Neural cell (in vitro differentiated cells): ENCODE measurements at regions not wholly inside any gene's neighbourhood (a gene's known extent, or its start where the extent isn't known, plus 50 kb on each side); places are given as distances from the start of the nearest gene placed in this dataset.
"Not testable (repeated sequence)": the region's sequence is repeated elsewhere in the genome, so short reads cannot be mapped to it uniquely, and the experiment has no call there.

Source experiments
- H2AFZ ChIP-seq: fragments of 200-600, 300-800 bp; sonication (generic), shearing (Covaris generic); 2 replicates; pipeline ENCODE4 v1.6.0; 2014; ENCODE audit warnings: low read depth, mild to moderate bottlenecking, antibody characterized with exemption, low read length, moderate library complexity
- H3F3A ChIP-seq: fragments of 200-600 bp; shearing (Covaris generic); 2 replicates; pipeline ENCODE4 v1.6.1; 2016; ENCODE audit warnings: mild to moderate bottlenecking, moderate library complexity, mixed read lengths, antibody characterized with exemption, low read length; ENCODE audit not compliant: insufficient read depth, poor library complexity, severe bottlenecking
- H3K27ac ChIP-seq: fragments of 200-600, 300-800 bp; sonication (generic), shearing (Covaris generic); 2 replicates; pipeline ENCODE4 v1.5.1; 2014; ENCODE audit warnings: mild to moderate bottlenecking, low read length, moderate library complexity
- H3K27me3 ChIP-seq: fragments of 300-800, 200-600 bp; sonication (generic), shearing (Covaris generic); 2 replicates; pipeline ENCODE4 v1.6.0; 2014; ENCODE audit warnings: mild to moderate bottlenecking, low read depth, low read length, moderate library complexity; ENCODE audit not compliant: insufficient read depth
- H3K36me3 ChIP-seq: fragments of 300-800, 200-600 bp; sonication (generic), shearing (Covaris generic); 2 replicates; pipeline ENCODE4 v1.5.1; 2014; ENCODE audit warnings: mild to moderate bottlenecking, antibody characterized with exemption, low read length, moderate library complexity; ENCODE audit not compliant: insufficient read depth
- H3K4me2 ChIP-seq: fragments of 300-800, 200-600 bp; sonication (generic), shearing (Covaris generic); 2 replicates; pipeline ENCODE4 v1.6.0; 2014; ENCODE audit warnings: mild to moderate bottlenecking, low read length
- H3K4me3 ChIP-seq: fragments of 300-800, 200-600 bp; sonication (generic), shearing (Covaris generic); 2 replicates; pipeline ENCODE4 v1.5.1; 2014; ENCODE audit warnings: mild to moderate bottlenecking, low read length, moderate library complexity
- H3K79me2 ChIP-seq: fragments of 200-600 bp; shearing (Covaris generic); replicated peaks from 2 replicates; pipeline ENCODE4 v1.6.0; 2014; ENCODE audit warnings: mild to moderate bottlenecking, low read length, moderate library complexity; ENCODE audit not compliant: insufficient read depth
- H3K9ac ChIP-seq: fragments of 300-800, 200-600 bp; sonication (generic), shearing (Covaris generic); 2 replicates; pipeline ENCODE4 v1.6.1; 2016; ENCODE audit warnings: mild to moderate bottlenecking, low read length, mixed read lengths
- H3K9me2 ChIP-seq: fragments of 200-600 bp; shearing (Covaris generic); 2 replicates; pipeline ENCODE4 v1.6.1; 2016; ENCODE audit warnings: mild to moderate bottlenecking, low read length, mixed read lengths; ENCODE audit not compliant: insufficient read depth
- H3K9me3 ChIP-seq: fragments of 200-600, 300-800 bp; sonication (generic), shearing (Covaris generic); 2 replicates; pipeline ENCODE4 v1.6.1; 2016; ENCODE audit warnings: mild to moderate bottlenecking, mixed run types, low read length, moderate library complexity, mixed read lengths
- H4K20me1 ChIP-seq: fragments of 200-600 bp; shearing (Covaris generic); 2 replicates; pipeline ENCODE4 v1.6.1; 2016; ENCODE audit warnings: mild to moderate bottlenecking, mixed run types; ENCODE audit not compliant: insufficient read depth
- CTCF ChIP-seq: fragments of 450-650 bp; IDR thresholded peaks from 2 replicates; pipeline ENCODE4 v1.5.1; 2014; ENCODE audit warnings: antibody characterized with exemption, mild to moderate bottlenecking, moderate library complexity; ENCODE audit not compliant: poor library complexity, severe bottlenecking
- EP300 ChIP-seq: fragments of 450-650 bp; conservative IDR thresholded peaks from 2 replicates; pipeline ENCODE4 v1.6.1; 2014; ENCODE audit warnings: antibody characterized with exemption, mild to moderate bottlenecking, moderate library complexity; ENCODE audit not compliant: poor library complexity, severe bottlenecking
- EZH2 ChIP-seq: fragments of 200-600, 300-800 bp; shearing (Covaris generic), sonication (generic); IDR thresholded peaks from 2 replicates; pipeline ENCODE4 v1.6.1; 2014; ENCODE audit warnings: antibody characterized with exemption, low read length, borderline replicate concordance, mild to moderate bottlenecking; ENCODE audit not compliant: insufficient read depth, poor library complexity, severe bottlenecking
- MXI1 ChIP-seq: fragments of 450-650 bp; conservative IDR thresholded peaks from 2 replicates; pipeline ENCODE4 v1.6.1; 2014; ENCODE audit warnings: antibody characterized with exemption, mild to moderate bottlenecking; ENCODE audit not compliant: poor library complexity, severe bottlenecking
- POLR2AphosphoS5 ChIP-seq: IDR thresholded peaks from 2 replicates; pipeline ENCODE4 v1.6.1; 2012
- RAD21 ChIP-seq: fragments of 450-650 bp; conservative IDR thresholded peaks from 2 replicates; pipeline ENCODE4 v1.6.1; 2014; ENCODE audit warnings: antibody characterized with exemption, mild to moderate bottlenecking, moderate library complexity
- REST ChIP-seq: IDR thresholded peaks from 2 replicates; pipeline ENCODE4 v1.6.1; 2012; ENCODE audit warnings: borderline replicate concordance
- SMC3 ChIP-seq: fragments of 450-650 bp; conservative IDR thresholded peaks from 2 replicates; pipeline ENCODE4 v1.6.1; 2014; ENCODE audit warnings: antibody characterized with exemption, mild to moderate bottlenecking, moderate library complexity; ENCODE audit not compliant: poor library complexity
- TAF1 ChIP-seq: IDR thresholded peaks from 2 replicates; pipeline ENCODE4 v1.6.1; 2012; ENCODE audit warnings: low read depth

DNA sequence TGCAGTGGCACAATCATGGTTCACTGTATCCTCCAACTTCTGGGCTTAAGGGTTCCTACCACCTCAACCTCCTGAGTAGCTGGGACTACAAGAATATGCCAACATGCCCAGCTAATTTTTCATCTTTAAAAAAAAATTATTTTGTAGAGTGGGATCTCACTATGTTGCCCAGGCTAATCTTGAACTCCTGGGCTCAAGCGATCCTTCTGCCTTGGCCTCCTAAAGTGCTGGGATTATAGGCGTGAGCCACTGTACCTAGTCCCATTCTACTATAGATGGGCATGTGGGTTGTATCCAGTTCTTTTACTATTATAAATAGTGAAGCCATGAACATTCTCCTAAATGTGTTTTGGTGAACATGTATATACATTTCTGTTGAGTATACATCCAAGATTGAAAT lies 57.9 kb upstream of the PAXBP1 start (continued):
- no peak for TF ChIP-seq SMC3

DNA sequence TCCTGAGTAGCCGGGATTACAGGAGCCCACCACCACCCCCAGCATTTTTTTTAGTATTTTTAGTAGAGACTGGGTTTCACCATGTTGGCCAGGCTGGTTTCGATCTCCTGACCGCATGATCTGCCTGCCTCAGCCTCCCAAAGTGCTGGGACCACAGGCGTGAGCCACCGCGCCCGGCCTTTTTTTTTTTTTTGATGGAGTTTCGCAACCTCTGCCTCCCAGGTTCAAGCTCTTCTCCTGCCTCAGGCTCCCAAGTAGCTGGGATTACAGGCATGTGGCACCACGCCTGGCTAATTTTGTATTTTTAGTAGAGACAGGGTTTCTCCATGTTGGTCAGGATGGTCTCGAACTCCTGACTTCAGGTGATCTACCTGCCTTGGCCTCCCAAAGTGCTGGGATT lies 60.2 kb upstream of the PAXBP1 start:
- not testable (repeated sequence) for H3K4me3 ChIP-seq, H3K27me3 ChIP-seq, H3K9ac ChIP-seq, H4K20me1 ChIP-seq, H3K4me2 ChIP-seq, H3K9me2 ChIP-seq, H3K9me3 ChIP-seq, H2AFZ ChIP-seq, H3K36me3 ChIP-seq, H3K79me2 ChIP-seq, H3K27ac ChIP-seq, H3F3A ChIP-seq

- H3F3A ChIP-seq: no peaks in the 10 kb centered on the region
- H3K79me2 ChIP-seq: no peaks in the 10 kb centered on the region
- no peak overlapping the region for H3K27ac ChIP-seq
- TF ChIP-seq MXI1 (no peak), POLR2AphosphoS5 (no peak), SMC3 (no peak), EP300 (no peak), TAF1 (no peak), CTCF (no peak), EZH2 (no peak), RAD21 (no peak), REST (no peak)
- H3K9me3 ChIP-seq: no peaks in the 10 kb centered on the region
- no peaks in the 10 kb centered on the region for H3K36me3 ChIP-seq
- H2AFZ ChIP-seq: no peak overlapping the region
- no peak overlapping the region for H3K4me2 ChIP-seq
- no peaks in the 10 kb centered on the region for H4K20me1 ChIP-seq
- H3K4me3 ChIP-seq: no peak overlapping the region
- no peaks in the 10 kb centered on the region for H3K9me2 ChIP-seq
- no peaks in the 10 kb centered on the region for H3K27me3 ChIP-seq
- no peak overlapping the region for H3K9ac ChIP-seq
These were observed 62.8 kb upstream of the PAXBP1 start for GRCh38 chr21:32834211-32834915.
